Upper lobe of left lung (tissue), 4 donors: ENCODE measurements at regions not wholly inside any gene's neighbourhood (a gene's known extent, or its start where the extent isn't known, plus 50 kb on each side); places are given as distances from the start of the nearest gene placed in this dataset.

ENCODE experiments used
- POLR2A ChIP-seq, 4 donors: fragments of 450-650 bp; IDR thresholded peaks; one replicate each; pipeline ENCODE4 v1.5.1; 2016 to 2017; ENCODE audit warnings: antibody characterized with exemption in 4 of 4, mild to moderate bottlenecking in 2 of 4
- POLR2AphosphoS5 ChIP-seq, 2 donors: sonication (generic); formaldehyde crosslinking; IDR thresholded peaks; one replicate each; pipeline ENCODE4 v1.5.1; 2017; ENCODE audit warnings: antibody characterized with exemption in 2 of 2
- TF ChIP-seq, protein P1 (sequence below), 6 experiments: fragments of 450-650 bp in 4 of 6; fragments of 200-600 bp in 2 of 6; sonication (generic) in 2 of 6; IDR thresholded peaks; one replicate each; pipeline ENCODE4 v1.5.1; 2016 to 2019; ENCODE audit warnings: antibody characterized with exemption in 6 of 6

GRCh38 chrX:150080497-150080896 lies 142.2 kb upstream of the EOLA2 start:
- TF ChIP-seq POLR2AphosphoS5 (IDR thresholded peaks at IDR 0.05), result no peak
- TF ChIP-seq, protein P1, sequence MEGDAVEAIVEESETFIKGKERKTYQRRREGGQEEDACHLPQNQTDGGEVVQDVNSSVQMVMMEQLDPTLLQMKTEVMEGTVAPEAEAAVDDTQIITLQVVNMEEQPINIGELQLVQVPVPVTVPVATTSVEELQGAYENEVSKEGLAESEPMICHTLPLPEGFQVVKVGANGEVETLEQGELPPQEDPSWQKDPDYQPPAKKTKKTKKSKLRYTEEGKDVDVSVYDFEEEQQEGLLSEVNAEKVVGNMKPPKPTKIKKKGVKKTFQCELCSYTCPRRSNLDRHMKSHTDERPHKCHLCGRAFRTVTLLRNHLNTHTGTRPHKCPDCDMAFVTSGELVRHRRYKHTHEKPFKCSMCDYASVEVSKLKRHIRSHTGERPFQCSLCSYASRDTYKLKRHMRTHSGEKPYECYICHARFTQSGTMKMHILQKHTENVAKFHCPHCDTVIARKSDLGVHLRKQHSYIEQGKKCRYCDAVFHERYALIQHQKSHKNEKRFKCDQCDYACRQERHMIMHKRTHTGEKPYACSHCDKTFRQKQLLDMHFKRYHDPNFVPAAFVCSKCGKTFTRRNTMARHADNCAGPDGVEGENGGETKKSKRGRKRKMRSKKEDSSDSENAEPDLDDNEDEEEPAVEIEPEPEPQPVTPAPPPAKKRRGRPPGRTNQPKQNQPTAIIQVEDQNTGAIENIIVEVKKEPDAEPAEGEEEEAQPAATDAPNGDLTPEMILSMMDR (IDR thresholded peaks at IDR 0.05), result no peak
- TF ChIP-seq POLR2A (IDR thresholded peaks at IDR 0.05), result no peak
